ENCODE measurements at regions not wholly inside any gene's neighbourhood (a gene's known extent, or its start where the extent isn't known, plus 50 kb on each side); places are given as distances from the start of the nearest gene placed in this dataset.

DNA sequence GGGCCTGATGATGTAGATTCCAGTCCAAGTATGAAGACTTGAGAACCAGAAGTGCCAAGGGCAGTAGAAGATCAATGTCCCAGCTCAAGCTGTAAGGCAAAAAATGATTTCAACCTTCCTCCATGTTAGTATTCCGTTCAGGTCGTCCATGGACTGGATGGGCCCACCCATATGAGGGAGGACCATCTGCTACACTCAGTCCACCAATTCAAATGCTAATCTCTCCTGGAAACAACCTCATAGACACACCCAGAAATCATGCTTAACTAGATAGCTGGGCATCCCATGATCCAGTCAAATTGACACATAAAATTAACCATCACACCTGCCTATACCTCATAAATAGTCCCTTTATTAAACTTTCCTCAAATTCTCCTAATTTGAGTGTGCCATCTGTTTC is 73.3 kb upstream of the NFASC start:
- no peaks in the 10 kb centered on the region for H3K27me3 ChIP-seq (ENCODE audit: insufficient read depth, poor library complexity, severe bottlenecking)
- ATAC-seq (ENCODE audit: low read depth) (no peak), DNase-seq (ENCODE audit: low spot score) (no peak)
- no peak overlapping the region for H3K27ac ChIP-seq (ENCODE audit: poor library complexity, severe bottlenecking)
- H3K4me1 ChIP-seq (ENCODE audit: insufficient read depth, poor library complexity, severe bottlenecking): no peaks in the 10 kb centered on the region
- no peaks in the 10 kb centered on the region for H3K36me3 ChIP-seq (ENCODE audit: low read depth)
- H3K9me3 ChIP-seq (ENCODE audit: severe bottlenecking): no peaks in the 10 kb centered on the region
- no peak overlapping the region for H3K4me3 ChIP-seq (ENCODE audit: severe bottlenecking)
- TF ChIP-seq, protein P1, sequence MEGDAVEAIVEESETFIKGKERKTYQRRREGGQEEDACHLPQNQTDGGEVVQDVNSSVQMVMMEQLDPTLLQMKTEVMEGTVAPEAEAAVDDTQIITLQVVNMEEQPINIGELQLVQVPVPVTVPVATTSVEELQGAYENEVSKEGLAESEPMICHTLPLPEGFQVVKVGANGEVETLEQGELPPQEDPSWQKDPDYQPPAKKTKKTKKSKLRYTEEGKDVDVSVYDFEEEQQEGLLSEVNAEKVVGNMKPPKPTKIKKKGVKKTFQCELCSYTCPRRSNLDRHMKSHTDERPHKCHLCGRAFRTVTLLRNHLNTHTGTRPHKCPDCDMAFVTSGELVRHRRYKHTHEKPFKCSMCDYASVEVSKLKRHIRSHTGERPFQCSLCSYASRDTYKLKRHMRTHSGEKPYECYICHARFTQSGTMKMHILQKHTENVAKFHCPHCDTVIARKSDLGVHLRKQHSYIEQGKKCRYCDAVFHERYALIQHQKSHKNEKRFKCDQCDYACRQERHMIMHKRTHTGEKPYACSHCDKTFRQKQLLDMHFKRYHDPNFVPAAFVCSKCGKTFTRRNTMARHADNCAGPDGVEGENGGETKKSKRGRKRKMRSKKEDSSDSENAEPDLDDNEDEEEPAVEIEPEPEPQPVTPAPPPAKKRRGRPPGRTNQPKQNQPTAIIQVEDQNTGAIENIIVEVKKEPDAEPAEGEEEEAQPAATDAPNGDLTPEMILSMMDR (IDR thresholded peaks at IDR 0.05; ENCODE audit: poor library complexity, severe bottlenecking): no peak

DNA sequence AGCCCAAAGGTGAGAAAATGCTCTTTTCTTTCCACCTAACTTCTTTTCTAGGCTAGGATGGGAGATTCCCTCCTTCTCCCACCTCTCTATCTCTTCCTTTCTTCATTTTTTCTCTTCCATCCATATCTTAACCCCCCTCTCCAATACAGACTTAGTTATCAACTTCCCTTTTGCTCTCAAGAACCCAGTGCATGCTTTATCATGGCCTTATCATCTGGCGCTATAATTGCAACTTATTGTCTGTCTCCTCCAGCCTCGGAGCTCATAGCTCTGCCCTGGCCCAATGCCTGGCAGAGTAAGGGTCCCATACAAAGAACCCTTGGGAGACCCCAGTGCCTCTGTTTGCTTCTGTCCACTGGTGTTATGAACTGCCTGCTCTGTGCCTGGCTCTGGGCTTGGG is 71.0 kb upstream of the NFASC start:
- no peak overlapping the region for H3K4me3 ChIP-seq (ENCODE audit: severe bottlenecking)
- H3K27ac ChIP-seq (ENCODE audit: poor library complexity, severe bottlenecking): no peak overlapping the region
- H3K4me1 ChIP-seq (ENCODE audit: insufficient read depth, poor library complexity, severe bottlenecking): no peaks in the 10 kb centered on the region
- no peak for ATAC-seq (ENCODE audit: low read depth)
- no peaks in the 10 kb centered on the region for H3K27me3 ChIP-seq (ENCODE audit: insufficient read depth, poor library complexity, severe bottlenecking)
- no peak for DNase-seq (ENCODE audit: low spot score)
- TF ChIP-seq, protein P1 (IDR thresholded peaks at IDR 0.05; ENCODE audit: poor library complexity, severe bottlenecking): no peak
- H3K9me3 ChIP-seq (ENCODE audit: severe bottlenecking): no peaks in the 10 kb centered on the region
- no peaks in the 10 kb centered on the region for H3K36me3 ChIP-seq (ENCODE audit: low read depth)

DNA sequence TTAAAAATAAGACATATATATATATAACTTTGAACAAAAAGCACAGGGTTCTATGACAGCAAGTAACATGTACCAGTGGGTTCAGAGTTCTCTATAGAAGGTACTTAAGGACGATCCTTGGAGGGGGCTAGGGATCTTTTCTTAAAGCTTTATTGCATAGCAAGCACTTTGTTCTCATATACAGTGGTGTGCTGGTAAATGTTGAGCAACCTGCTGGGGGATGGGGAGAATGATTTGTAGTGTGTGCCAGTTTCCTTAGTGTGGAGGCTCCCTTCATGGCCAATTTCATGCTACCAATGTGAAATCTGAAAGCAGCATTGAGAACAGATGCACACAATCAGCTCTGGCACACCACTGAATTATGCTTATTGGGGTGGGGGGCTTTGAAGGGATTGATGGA is 69.5 kb upstream of the NFASC start:
- no peak overlapping the region for H3K27ac ChIP-seq (ENCODE audit: poor library complexity, severe bottlenecking)
- no peaks in the 10 kb centered on the region for H3K4me1 ChIP-seq (ENCODE audit: insufficient read depth, poor library complexity, severe bottlenecking)
- no peaks in the 10 kb centered on the region for H3K36me3 ChIP-seq (ENCODE audit: low read depth)
- no peak for ATAC-seq (ENCODE audit: low read depth)
- no peaks in the 10 kb centered on the region for H3K27me3 ChIP-seq (ENCODE audit: insufficient read depth, poor library complexity, severe bottlenecking)
- no peak overlapping the region for H3K4me3 ChIP-seq (ENCODE audit: severe bottlenecking)
- TF ChIP-seq, protein P1 (IDR thresholded peaks at IDR 0.05; ENCODE audit: poor library complexity, severe bottlenecking): no peak
- DNase-seq (ENCODE audit: low spot score): no peak
- H3K9me3 ChIP-seq (ENCODE audit: severe bottlenecking): no peaks in the 10 kb centered on the region

DNA sequence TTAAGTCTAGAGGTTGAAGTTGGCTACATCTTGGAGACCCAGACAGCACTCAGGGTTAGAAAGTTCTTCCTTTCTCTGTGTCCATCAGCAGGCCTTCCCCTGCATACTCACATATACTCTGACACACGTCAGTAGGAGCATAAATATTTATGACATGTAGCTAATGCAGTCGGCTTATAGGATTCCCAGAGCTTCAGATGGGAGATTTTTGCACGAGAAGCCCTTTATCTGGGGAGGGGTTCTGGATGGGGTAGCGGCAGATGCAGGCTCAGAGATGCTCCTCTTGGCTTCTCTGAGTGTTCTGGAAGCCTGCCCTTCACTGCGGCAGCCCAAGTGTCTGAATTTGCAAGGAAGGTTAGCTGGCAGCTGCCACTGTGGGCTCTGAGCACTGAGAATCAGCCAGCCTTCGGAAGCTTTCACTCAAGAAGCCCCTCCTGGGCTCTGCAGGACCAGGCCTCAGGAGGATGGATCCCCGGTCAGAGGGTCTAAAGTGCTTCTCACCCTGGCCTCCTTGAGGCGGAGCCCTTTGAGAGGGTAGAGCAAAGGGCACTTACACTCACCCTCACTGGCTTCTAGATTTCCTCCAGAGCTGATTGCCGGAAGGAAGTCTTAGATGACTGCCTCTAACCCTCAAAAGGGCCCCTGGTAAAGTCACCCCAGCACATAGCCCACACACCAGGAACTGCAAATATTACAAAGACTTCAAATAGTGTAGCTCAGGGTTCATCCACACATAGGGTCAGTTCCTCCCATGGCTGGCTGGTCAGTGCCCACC is 68.1 kb upstream of the NFASC start:
- TF ChIP-seq, protein P1 (IDR thresholded peaks at IDR 0.05; ENCODE audit: poor library complexity, severe bottlenecking): no peak

DNA sequence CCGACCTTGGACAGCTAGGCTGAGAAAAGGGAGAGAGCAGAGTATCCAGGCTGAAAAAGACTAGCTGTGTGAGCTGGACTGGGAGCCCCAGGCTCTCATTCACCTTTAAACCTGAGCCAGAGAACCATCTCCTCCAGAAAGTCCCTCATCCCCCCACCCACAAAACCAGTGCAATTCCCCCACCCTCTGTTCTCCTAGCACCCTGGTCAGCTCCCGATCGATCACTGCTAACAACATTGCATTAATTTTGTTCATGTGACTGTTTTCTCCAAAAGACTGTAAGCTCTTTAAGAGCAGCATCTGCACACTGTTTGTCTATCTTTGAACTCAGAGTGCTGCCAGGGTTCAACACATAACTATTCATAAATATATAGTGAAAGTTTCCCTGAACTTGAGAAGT is 67.1 kb upstream of the NFASC start:
- ATAC-seq (ENCODE audit: low read depth): no peak
- Histone ChIP-seq H3K27me3 (ENCODE audit: insufficient read depth, poor library complexity, severe bottlenecking) (no peaks in the 10 kb centered on the region), H3K27ac (ENCODE audit: poor library complexity, severe bottlenecking) (no peak overlapping the region), H3K4me3 (ENCODE audit: severe bottlenecking) (no peak overlapping the region), H3K4me1 (ENCODE audit: insufficient read depth, poor library complexity, severe bottlenecking) (no peaks in the 10 kb centered on the region), H3K9me3 (ENCODE audit: severe bottlenecking) (no peaks in the 10 kb centered on the region), H3K36me3 (ENCODE audit: low read depth) (no peaks in the 10 kb centered on the region)
- TF ChIP-seq, protein P1 (IDR thresholded peaks at IDR 0.05; ENCODE audit: poor library complexity, severe bottlenecking): no peak
- no peak for DNase-seq (ENCODE audit: low spot score)

More for the DNA sequence above, 68.1 kb upstream of the NFASC start:
- no peaks in the 10 kb centered on the region for H3K4me1 ChIP-seq (ENCODE audit: insufficient read depth, poor library complexity, severe bottlenecking)
- no peaks in the 10 kb centered on the region for H3K36me3 ChIP-seq (ENCODE audit: low read depth)
- ATAC-seq (ENCODE audit: low read depth): no peak
- no peaks in the 10 kb centered on the region for H3K9me3 ChIP-seq (ENCODE audit: severe bottlenecking)
- no peak for DNase-seq (ENCODE audit: low spot score)
- H3K27ac ChIP-seq (ENCODE audit: poor library complexity, severe bottlenecking): no peak overlapping the region
- no peak overlapping the region for H3K4me3 ChIP-seq (ENCODE audit: severe bottlenecking)
- no peaks in the 10 kb centered on the region for H3K27me3 ChIP-seq (ENCODE audit: insufficient read depth, poor library complexity, severe bottlenecking)

Data from RWPE2 (cell line).